ENCODE measurements at regions not wholly inside any gene's neighbourhood (a gene's known extent, or its start where the extent isn't known, plus 50 kb on each side); places are given as distances from the start of the nearest gene placed in this dataset.

DNA sequence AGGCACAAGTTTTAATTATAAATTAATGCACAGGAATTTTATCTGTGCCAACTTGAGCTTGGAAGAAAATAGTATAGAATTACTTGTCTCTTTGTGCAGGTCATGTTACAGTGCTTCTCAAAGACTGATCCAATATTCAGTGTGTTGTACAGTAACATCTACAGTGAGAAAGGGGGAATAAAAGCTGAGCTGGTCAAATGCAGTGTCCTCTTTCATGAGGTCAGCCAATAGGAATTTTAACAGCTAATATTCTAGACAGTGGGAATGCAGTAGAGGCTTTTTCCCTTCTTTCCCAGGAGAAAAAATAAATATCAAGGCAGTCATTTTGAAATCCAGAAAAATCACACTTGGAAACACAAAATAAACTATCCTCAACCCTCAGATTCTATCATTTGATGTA is 95.7 kb upstream of the ITGA1 start:
- TF ChIP-seq, protein P1, sequence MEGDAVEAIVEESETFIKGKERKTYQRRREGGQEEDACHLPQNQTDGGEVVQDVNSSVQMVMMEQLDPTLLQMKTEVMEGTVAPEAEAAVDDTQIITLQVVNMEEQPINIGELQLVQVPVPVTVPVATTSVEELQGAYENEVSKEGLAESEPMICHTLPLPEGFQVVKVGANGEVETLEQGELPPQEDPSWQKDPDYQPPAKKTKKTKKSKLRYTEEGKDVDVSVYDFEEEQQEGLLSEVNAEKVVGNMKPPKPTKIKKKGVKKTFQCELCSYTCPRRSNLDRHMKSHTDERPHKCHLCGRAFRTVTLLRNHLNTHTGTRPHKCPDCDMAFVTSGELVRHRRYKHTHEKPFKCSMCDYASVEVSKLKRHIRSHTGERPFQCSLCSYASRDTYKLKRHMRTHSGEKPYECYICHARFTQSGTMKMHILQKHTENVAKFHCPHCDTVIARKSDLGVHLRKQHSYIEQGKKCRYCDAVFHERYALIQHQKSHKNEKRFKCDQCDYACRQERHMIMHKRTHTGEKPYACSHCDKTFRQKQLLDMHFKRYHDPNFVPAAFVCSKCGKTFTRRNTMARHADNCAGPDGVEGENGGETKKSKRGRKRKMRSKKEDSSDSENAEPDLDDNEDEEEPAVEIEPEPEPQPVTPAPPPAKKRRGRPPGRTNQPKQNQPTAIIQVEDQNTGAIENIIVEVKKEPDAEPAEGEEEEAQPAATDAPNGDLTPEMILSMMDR (IDR thresholded peaks at IDR 0.05): no peak
- no peak for TF ChIP-seq EZH2 (IDR thresholded peaks at IDR 0.05)
- TF ChIP-seq EZH2phosphoT487 (IDR thresholded peaks at IDR 0.05): no peak

Data from neural progenitor cell (in vitro differentiated cells).